Cardiac fibroblast (primary cell): ENCODE measurements at regions not wholly inside any gene's neighbourhood (a gene's known extent, or its start where the extent isn't known, plus 50 kb on each side); places are given as distances from the start of the nearest gene placed in this dataset.
A peak's percentile ranks its signal among the peaks of the same experiment; 100 is the strongest.

Experiments
- DNase-seq, 2 donors: peaks; one replicate each; pipeline versions ENCODE4 v3.0.0 to v3.0.0-alpha.2; 2010; ENCODE audit warnings: low read depth in 2 of 2
- H3K4me3 ChIP-seq, 2 donors: replicated peaks in 1 of 2; 1 replicate in 1 of 2; 2 replicates in 1 of 2; pipeline ENCODE4 v1.5.1; 2011; ENCODE audit warnings: low read depth in 2 of 2, low read length in 2 of 2, mild to moderate bottlenecking in 2 of 2, moderate library complexity in 1 of 2
- CTCF ChIP-seq: IDR thresholded peaks from one replicate; pipeline ENCODE4 v1.5.1; 2011; ENCODE audit warnings: low read depth, mild to moderate bottlenecking, low read length, inconsistent platforms

GRCh38 chr2:217246108-217246507 lies 386.2 kb upstream of the TNP1 start:
- H3K4me3 ChIP-seq = no peak overlapping the region
- DNase-seq = no peak
- TF ChIP-seq CTCF = no peak

DNA sequence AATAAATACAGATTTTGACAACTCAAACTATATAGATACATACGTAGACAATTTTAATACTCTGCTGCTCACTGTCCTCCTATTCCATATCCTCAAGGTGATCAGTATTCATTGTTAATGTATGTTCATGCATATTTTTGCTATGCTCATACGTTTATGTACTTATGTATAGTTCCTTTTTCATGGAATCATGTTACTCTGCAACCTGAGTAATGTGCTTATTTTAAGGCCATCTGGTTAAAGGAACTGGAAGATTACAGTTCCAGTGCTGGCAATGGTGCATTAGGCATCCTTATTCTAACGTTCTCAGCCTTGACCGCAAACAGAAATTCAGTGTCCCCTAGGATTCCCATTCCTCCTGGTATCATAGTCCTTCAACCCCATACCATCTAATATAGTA lies 385.0 kb upstream of the TNP1 start:
- no peak for TF ChIP-seq CTCF
- no peak overlapping the region for H3K4me3 ChIP-seq
- no peak for DNase-seq

DNA sequence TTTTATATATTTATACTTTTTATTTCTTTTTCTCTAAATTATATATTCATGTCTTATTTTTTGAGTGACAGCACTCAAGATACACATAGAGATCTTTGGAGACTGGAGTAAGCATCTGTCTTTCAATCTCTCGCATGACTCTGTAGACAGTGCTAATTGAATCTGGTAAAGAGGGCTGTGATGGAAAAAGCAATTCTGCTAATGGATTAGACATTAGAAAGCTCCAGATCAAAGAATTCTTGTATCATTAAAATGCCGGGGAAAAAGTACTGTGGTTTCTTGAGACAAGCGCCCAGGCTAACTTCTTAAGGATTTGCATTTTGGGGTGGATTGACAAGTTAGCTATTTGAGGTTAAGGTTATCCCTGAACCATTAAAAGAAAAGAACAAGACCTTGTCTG lies 383.1 kb upstream of the TNP1 start:
- H3K4me3 ChIP-seq = no peak overlapping the region
- no peak for TF ChIP-seq CTCF
- DNase-seq = no peak

- DNase-seq = no peak
- TF ChIP-seq CTCF = no peak
- H3K4me3 ChIP-seq = no peak overlapping the region
Measured at GRCh38 chr2:217231724-217232123, 371.9 kb upstream of the TNP1 start.

GRCh38 chr2:217231212-217231611 lies 371.3 kb upstream of the TNP1 start:
- no peak for TF ChIP-seq CTCF
- peak in 1 of 2 donors; percentile 47 for DNase-seq
- H3K4me3 ChIP-seq = no peak overlapping the region

DNA sequence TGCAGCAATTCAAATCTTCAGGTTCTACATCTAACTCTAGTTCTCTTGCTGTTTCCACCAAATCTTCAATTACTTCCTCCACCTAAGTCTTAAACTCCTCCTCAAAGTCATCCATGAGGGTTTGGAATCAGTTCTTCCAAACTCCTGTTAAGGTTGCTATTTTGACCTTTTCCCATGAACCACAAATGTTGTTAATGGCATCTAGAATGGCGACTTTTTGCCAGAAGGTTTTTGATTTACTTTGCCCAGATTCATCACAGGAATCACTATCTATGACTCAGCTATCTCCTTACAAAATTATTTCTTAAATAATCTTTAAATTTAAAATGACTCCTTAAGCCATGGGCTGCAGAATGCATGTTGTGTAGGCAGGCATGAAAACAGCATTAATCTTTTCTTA lies 368.9 kb upstream of the TNP1 start:
- no peak overlapping the region for H3K4me3 ChIP-seq
- no peak for TF ChIP-seq CTCF
- no peak for DNase-seq

DNA sequence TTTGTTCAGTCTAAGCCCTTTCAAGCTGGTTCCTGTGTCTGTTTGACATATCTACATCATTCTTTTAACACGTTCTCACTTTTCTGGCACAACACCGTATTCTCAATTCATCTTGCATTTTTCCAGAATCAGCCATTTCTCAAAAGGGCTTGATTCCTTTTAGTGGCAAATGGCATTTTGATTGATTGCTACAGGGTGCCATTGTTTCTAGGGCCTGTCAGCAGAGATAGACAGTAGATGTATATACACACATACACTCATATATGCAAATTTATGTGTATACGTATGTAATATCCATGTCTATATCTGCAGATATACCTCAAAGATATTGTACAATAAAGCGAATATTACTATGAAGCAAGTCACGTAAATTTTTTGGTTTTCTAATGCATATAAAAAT lies 367.9 kb upstream of the TNP1 start:
- no peak for TF ChIP-seq CTCF
- no peak for DNase-seq
- H3K4me3 ChIP-seq = no peak overlapping the region
